Ishikawa (cell line): ENCODE measurements at regions not wholly inside any gene's neighbourhood (a gene's known extent, or its start where the extent isn't known, plus 50 kb on each side); places are given as distances from the start of the nearest gene placed in this dataset.

Experiments used
- EGR1 ChIP-seq: IDR thresholded peaks from 2 replicates; pipeline ENCODE4 v1.6.1; 2012
- EP300 ChIP-seq: IDR thresholded peaks from 2 replicates; pipeline ENCODE4 v1.6.1; 2012; ENCODE audit warnings: borderline replicate concordance
- MAX ChIP-seq: IDR thresholded peaks from 2 replicates; pipeline ENCODE4 v1.6.1; 2012
- RAD21 ChIP-seq: IDR thresholded peaks from 2 replicates; pipeline ENCODE4 v1.6.1; 2012; ENCODE audit warnings: low read depth
- TAF1 ChIP-seq: IDR thresholded peaks from 2 replicates; pipeline ENCODE4 v1.6.1; 2012; ENCODE audit warnings: low read depth, mild to moderate bottlenecking
- USF1 ChIP-seq: IDR thresholded peaks from 2 replicates; pipeline ENCODE4 v1.6.1; 2012
- YY1 ChIP-seq: IDR thresholded peaks from 2 replicates; pipeline ENCODE4 v1.6.1; 2012; ENCODE audit warnings: low read depth

DNA sequence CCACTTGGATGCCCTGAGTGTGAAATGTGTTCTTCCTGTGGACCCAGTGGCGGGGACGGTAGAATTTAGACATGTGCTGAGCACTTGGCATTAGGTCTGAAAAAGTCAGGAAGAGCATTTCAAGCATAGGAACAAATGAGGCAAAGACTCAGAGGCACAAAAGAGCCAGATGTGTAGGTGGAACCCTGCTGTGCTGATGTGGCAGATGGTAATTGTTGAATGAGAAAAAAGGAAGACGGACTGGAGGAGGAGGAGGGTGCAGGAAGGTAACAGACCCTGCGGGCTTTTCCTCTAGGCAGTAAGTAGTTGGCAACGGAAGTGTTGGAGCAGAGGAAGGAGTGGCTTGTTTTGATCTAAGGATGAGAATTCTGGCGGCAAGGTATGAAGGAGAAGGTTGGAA is 985.8 kb downstream of the TBC1D22A start:
- TF ChIP-seq MAX (no peak), YY1 (no peak), EGR1 (no peak), USF1 (no peak), TAF1 (no peak), EP300 (no peak), RAD21 (no peak)
